K562 (cell line): ENCODE measurements at regions not wholly inside any gene's neighbourhood (a gene's known extent, or its start where the extent isn't known, plus 50 kb on each side); places are given as distances from the start of the nearest gene placed in this dataset.

Source experiments
- ATAC-seq: fragments of 200-7000 bp; cut with Tn5 transposase; 3 replicates; pipeline ENCODE4 v1.9.1; 2020; ENCODE audit warnings: moderate library complexity
- BruUV-seq: library from RNA; stranded (reverse); fragments of 400-500 nt; replicated peaks from 2 replicates; lab custom pipeline; 2021; lab: Mats Ljungman, UMichigan
- CTCF ChIA-PET: fragments of 300-600 bp; formaldehyde crosslinking; extraction: SDS; loops from one replicate; lab custom pipeline; 2021; ENCODE audit warnings: low intra/inter-chr PET ratio; lab: Yijun Ruan, JAX
- POLR2A ChIA-PET: fragments of 300-600, 350-650 bp; sonication (Branson Sonifier 250); formaldehyde crosslinking; extraction: SDS; loops from one replicate; lab custom pipeline; 2021; ENCODE audit warnings: antibody characterized with exemption, inconsistent platforms; lab: Yijun Ruan, JAX
- DNase-seq, 4 experiments: peaks; one replicate each; pipeline versions ENCODE4 v3.0.0 to v3.0.0-alpha.2; 2011 to 2018; ENCODE audit warnings: low spot score in 3 of 4, mixed read lengths in 3 of 4; ENCODE audit errors: extremely low read depth in 1 of 4
- FAIRE-seq: peaks from 2 replicates; lab custom pipeline; 2011; peaks lifted over from hg19 to GRCh38; lab: Jason Lieb, UNC
- H2AFZ ChIP-seq: 2 replicates; pipeline ENCODE4 v1.6.0; 2011; ENCODE audit warnings: low read depth, low read length, control low read depth, inconsistent platforms
- H3K27ac ChIP-seq: fragments of 200-600 bp; 3 replicates; pipeline ENCODE4 v1.8.0; 2011; ENCODE audit warnings: low read depth, mild to moderate bottlenecking, control low read depth, inconsistent platforms, low read length, moderate library complexity, mixed read lengths; ENCODE audit errors: extremely low read depth
- H3K27me3 ChIP-seq, 2 experiments: fragments of 300-600 bp in 1 of 2; 2 replicates in 1 of 2; 3 replicates in 1 of 2; pipeline versions ENCODE4 v1.6.0 to v1.8.0; 2011; ENCODE audit warnings: inconsistent platforms in 2 of 2, low read length in 2 of 2, mild to moderate bottlenecking in 1 of 2, mixed read lengths in 1 of 2, moderate library complexity in 1 of 2; ENCODE audit not compliant: control insufficient read depth in 2 of 2, insufficient read depth in 2 of 2
- H3K36me3 ChIP-seq: fragments of 300-600 bp; 3 replicates; pipeline ENCODE4 v1.8.0; 2011; ENCODE audit warnings: mild to moderate bottlenecking, low read length, inconsistent platforms; ENCODE audit not compliant: control insufficient read depth, insufficient read depth
- H3K4me1 ChIP-seq, 2 experiments: fragments of 200-600 bp in 1 of 2; replicated peaks in 1 of 2; 2 replicates in 1 of 2; 3 replicates in 1 of 2; pipeline versions ENCODE4 v1.5.1 to v1.8.0; 2011; ENCODE audit warnings: inconsistent platforms in 2 of 2, low read length in 2 of 2, mild to moderate bottlenecking in 1 of 2, mixed read lengths in 1 of 2, moderate library complexity in 1 of 2; ENCODE audit not compliant: control insufficient read depth in 2 of 2, insufficient read depth in 2 of 2
- H3K4me2 ChIP-seq: 2 replicates; pipeline ENCODE4 v1.6.1; 2011; ENCODE audit warnings: low read length, control low read depth, inconsistent platforms, mixed read lengths; ENCODE audit not compliant: insufficient read depth
- H3K4me3 ChIP-seq: fragments of 200-600 bp; sonication (generic), shearing (Covaris generic); 2 replicates; pipeline ENCODE4 v1.5.1; 2016; ENCODE audit warnings: control low read depth, inconsistent platforms
- H3K79me2 ChIP-seq: fragments of 200-600 bp; 3 replicates; pipeline ENCODE4 v1.8.0; 2011; ENCODE audit warnings: low read length, inconsistent platforms; ENCODE audit not compliant: control insufficient read depth, insufficient read depth
- H3K9ac ChIP-seq, 2 experiments: 2 replicates each; pipeline versions ENCODE4 v1.6.0 to v1.6.1; 2011; ENCODE audit warnings: low read depth in 2 of 2, low read length in 2 of 2, control low read depth in 1 of 2, inconsistent platforms in 1 of 2, mild to moderate bottlenecking in 1 of 2, mixed read lengths in 1 of 2; ENCODE audit not compliant: insufficient read depth in 1 of 2
- H3K9me1 ChIP-seq: one replicate; pipeline ENCODE4 v1.6.0; 2011; ENCODE audit warnings: inconsistent platforms, mild to moderate bottlenecking, low read length, moderate library complexity; ENCODE audit not compliant: control insufficient read depth, insufficient read depth
- H3K9me3 ChIP-seq: replicated peaks from 2 replicates; pipeline ENCODE4 v1.5.1; 2011; ENCODE audit warnings: low read depth, low read length, inconsistent platforms; ENCODE audit not compliant: control insufficient read depth, insufficient read depth
- H4K20me1 ChIP-seq: replicated peaks from 2 replicates; pipeline ENCODE4 v1.6.1; 2011; ENCODE audit warnings: low read length, inconsistent platforms, mixed read lengths; ENCODE audit not compliant: control insufficient read depth, insufficient read depth
- BCL6 ChIP-seq: fragments of 250-450 bp; sonication (Bioruptor Pico); IDR thresholded peaks from 2 replicates; pipeline ENCODE4 v1.4.0; 2020
- BRCA1 ChIP-seq, 2 experiments: fragments of 450-650 bp in 1 of 2; sonication (generic) in 1 of 2; formaldehyde crosslinking in 1 of 2; IDR thresholded peaks; 2 replicates each; pipeline versions ENCODE4 v1.5.0 to v1.6.1; 2017 to 2020; ENCODE audit warnings: mild to moderate bottlenecking in 1 of 2, missing genetic modification reagents in 1 of 2
- BRD9 ChIP-seq: fragments of 450-650 bp; IDR thresholded peaks from 2 replicates; pipeline ENCODE4 v1.6.1; 2018; ENCODE audit warnings: low read depth; ENCODE audit not compliant: partially characterized antibody
- FOS ChIP-seq: IDR thresholded peaks from 3 replicates; pipeline ENCODE4 v1.6.1; 2011; ENCODE audit not compliant: insufficient read length; ENCODE audit errors: extremely low read depth
- SMARCC2 ChIP-seq: fragments of 450-650 bp; IDR thresholded peaks from 2 replicates; pipeline ENCODE4 v1.6.1; 2017; ENCODE audit warnings: antibody characterized with exemption, moderate library complexity, mild to moderate bottlenecking, low read depth
- TRIM24 ChIP-seq, 2 experiments: fragments of 450-650 bp; IDR thresholded peaks; 2 replicates each; pipeline ENCODE4 v1.6.1; 2016
- ZBTB8A ChIP-seq: fragments of 450-650 bp; IDR thresholded peaks from 2 replicates; pipeline ENCODE4 v1.6.1; 2018; ENCODE audit warnings: mild to moderate bottlenecking, moderate library complexity; ENCODE audit not compliant: partially characterized antibody
- ZNF277 ChIP-seq: fragments of 250-450 bp; sonication (Bioruptor Pico); IDR thresholded peaks from 2 replicates; pipeline ENCODE4 v1.8.0; 2022; ENCODE audit warnings: inconsistent platforms, mild to moderate bottlenecking, moderate library complexity, borderline replicate concordance
- ZNF592 ChIP-seq: fragments of 450-650 bp; IDR thresholded peaks from 2 replicates; pipeline ENCODE4 v1.6.1; 2017; ENCODE audit warnings: antibody characterized with exemption, mild to moderate bottlenecking
- WGBS: fragments of 100-300 bp; shearing (Covaris generic); methylation state at CpG from one replicate; pipeline ENCODE4 v1.1.6; 2016; ENCODE audit warnings: low coverage, mixed read lengths; ENCODE audit not compliant: insufficient coverage; ENCODE audit errors: missing lambda C conversion rate; 5-methylcytosine and 5-hydroxymethylcytosine counted together
- in situ Hi-C: fragments of 300-500 bp; cut with MboI; formaldehyde crosslinking; loops from 4 replicates; pipeline ENCODE4 v1.15.0; 2018; ENCODE audit warnings: inconsistent platforms, mixed read lengths
- intact Hi-C: fragments of 100-400 bp; cut with micrococcal nuclease; formaldehyde crosslinking; loops from 2 replicates; pipeline ENCODE4 v1.14.2; 2022

- TF ChIP-seq ZNF277 (CRISPR knock-in tag) = no peak
- no peak for TF ChIP-seq TRIM24 (IDR thresholded peaks at IDR 0.05)
- TF ChIP-seq BRCA1 (IDR thresholded peaks at IDR 0.05) = no peak
- TF ChIP-seq BRCA1 (CRISPR knock-in tag; IDR thresholded peaks at IDR 0.05) = no peak
- TF ChIP-seq FOS = no peak
These were observed 717.9 kb upstream of the WWC1 start (continued) for GRCh38 chr5:167573370-167574127.

GRCh38 chr5:167574464-167574863 lies 717.0 kb upstream of the WWC1 start:
- Histone ChIP-seq H3K4me3 (no peak overlapping the region), H4K20me1 (no peaks in the 10 kb centered on the region), H3K9ac (no peak overlapping the region), H3K27ac (no peak overlapping the region), H3K9me3 (no peaks in the 10 kb centered on the region), H3K27me3 (no peaks in the 10 kb centered on the region), H3K4me2 (no peak overlapping the region), H2AFZ (no peak overlapping the region), H3K79me2 (no peaks in the 10 kb centered on the region), H3K4me1 (no peaks in the 10 kb centered on the region), H3K9me1 (no peaks in the 10 kb centered on the region), H3K36me3 (no peaks in the 10 kb centered on the region)
- ATAC-seq (no peak), DNase-seq (no peak), FAIRE-seq (no peak)
- in situ Hi-C loops = no loop called here
- no TSS peak for BruUV-seq
- ChIA-PET POLR2A (no interaction called here), CTCF (no interaction called here)
- intact Hi-C loops = no loop called here
- WGBS = under 1% methylated on average over 7 of the region's 7 CpGs
- no peak for TF ChIP-seq ZBTB8A
- no peak for TF ChIP-seq BCL6 (CRISPR knock-in tag)
- no peak for TF ChIP-seq SMARCC2
- no peak for TF ChIP-seq ZNF592
- TF ChIP-seq BRD9 = no peak
